ENCODE measurements at regions not wholly inside any gene's neighbourhood (a gene's known extent, or its start where the extent isn't known, plus 50 kb on each side); places are given as distances from the start of the nearest gene placed in this dataset.

- TF ChIP-seq CTCF (IDR thresholded peaks at IDR 0.05; ENCODE audit: insufficient read depth, low read length, poor library complexity, severe bottlenecking), result no peak
- Histone ChIP-seq H3K27me3 (ENCODE audit: control insufficient read depth, insufficient read depth, low read length) (no peaks in the 10 kb centered on the region), H3K36me3 (ENCODE audit: control insufficient read depth, insufficient read depth, low read length) (peaks cover 2% of the 10 kb centered on the region), H3K4me3 (ENCODE audit: low read depth, low read length) (no peak overlapping the region)
- DNase-seq (ENCODE audit: low read depth), result no peak
Measured at GRCh38 chr5:39662945-39663344, 238.2 kb upstream of the DAB2 start.

- Histone ChIP-seq H3K27me3 (ENCODE audit: control insufficient read depth, insufficient read depth, low read length) (no peaks in the 10 kb centered on the region), H3K36me3 (ENCODE audit: control insufficient read depth, insufficient read depth, low read length) (peaks cover 2% of the 10 kb centered on the region), H3K4me3 (ENCODE audit: low read depth, low read length) (no peak overlapping the region)
- TF ChIP-seq CTCF (IDR thresholded peaks at IDR 0.05; ENCODE audit: insufficient read depth, low read length, poor library complexity, severe bottlenecking), result no peak
- no peak for DNase-seq (ENCODE audit: low read depth)
Measured at GRCh38 chr5:39661026-39661779, 236.4 kb upstream of the DAB2 start.

- Histone ChIP-seq H3K27me3 (ENCODE audit: control insufficient read depth, insufficient read depth, low read length) (no peaks in the 10 kb centered on the region), H3K4me3 (ENCODE audit: low read depth, low read length) (no peak overlapping the region), H3K36me3 (ENCODE audit: control insufficient read depth, insufficient read depth, low read length) (no peaks in the 10 kb centered on the region)
- no peak for DNase-seq (ENCODE audit: low read depth)
- TF ChIP-seq CTCF (IDR thresholded peaks at IDR 0.05; ENCODE audit: insufficient read depth, low read length, poor library complexity, severe bottlenecking), result no peak
Measured at GRCh38 chr5:39660020-39660419, 235.2 kb upstream of the DAB2 start.

- Histone ChIP-seq H3K27me3 (ENCODE audit: control insufficient read depth, insufficient read depth, low read length) (no peaks in the 10 kb centered on the region), H3K36me3 (ENCODE audit: control insufficient read depth, insufficient read depth, low read length) (no peaks in the 10 kb centered on the region), H3K4me3 (ENCODE audit: low read depth, low read length) (no peak overlapping the region)
- DNase-seq (ENCODE audit: low read depth), result no peak
- TF ChIP-seq CTCF (IDR thresholded peaks at IDR 0.05; ENCODE audit: insufficient read depth, low read length, poor library complexity, severe bottlenecking), result no peak
Measured at GRCh38 chr5:39658866-39659265, 234.1 kb upstream of the DAB2 start.

- no peak overlapping the region for H3K4me3 ChIP-seq (ENCODE audit: low read depth, low read length)
- DNase-seq (ENCODE audit: low read depth), result no peak
- no peak for TF ChIP-seq CTCF (IDR thresholded peaks at IDR 0.05; ENCODE audit: insufficient read depth, low read length, poor library complexity, severe bottlenecking)
- H3K36me3 ChIP-seq (ENCODE audit: control insufficient read depth, insufficient read depth, low read length), result no peaks in the 10 kb centered on the region
- H3K27me3 ChIP-seq (ENCODE audit: control insufficient read depth, insufficient read depth, low read length), result no peaks in the 10 kb centered on the region
Measured at GRCh38 chr5:39657943-39658342, 233.2 kb upstream of the DAB2 start.

- no peaks in the 10 kb centered on the region for H3K27me3 ChIP-seq (ENCODE audit: control insufficient read depth, insufficient read depth, low read length)
- no peaks in the 10 kb centered on the region for H3K36me3 ChIP-seq (ENCODE audit: control insufficient read depth, insufficient read depth, low read length)
- H3K4me3 ChIP-seq (ENCODE audit: low read depth, low read length), result no peak overlapping the region
- no peak for TF ChIP-seq CTCF (IDR thresholded peaks at IDR 0.05; ENCODE audit: insufficient read depth, low read length, poor library complexity, severe bottlenecking)
- no peak for DNase-seq (ENCODE audit: low read depth)
Measured at GRCh38 chr5:39656600-39656999, 231.8 kb upstream of the DAB2 start.

All from kidney epithelial cell (primary cell).